ENCODE measurements at regions not wholly inside any gene's neighbourhood (a gene's known extent, or its start where the extent isn't known, plus 50 kb on each side); places are given as distances from the start of the nearest gene placed in this dataset.
"Not testable (repeated sequence)": the region's sequence is repeated elsewhere in the genome, so short reads cannot be mapped to it uniquely, and the experiment has no call there.

DNA sequence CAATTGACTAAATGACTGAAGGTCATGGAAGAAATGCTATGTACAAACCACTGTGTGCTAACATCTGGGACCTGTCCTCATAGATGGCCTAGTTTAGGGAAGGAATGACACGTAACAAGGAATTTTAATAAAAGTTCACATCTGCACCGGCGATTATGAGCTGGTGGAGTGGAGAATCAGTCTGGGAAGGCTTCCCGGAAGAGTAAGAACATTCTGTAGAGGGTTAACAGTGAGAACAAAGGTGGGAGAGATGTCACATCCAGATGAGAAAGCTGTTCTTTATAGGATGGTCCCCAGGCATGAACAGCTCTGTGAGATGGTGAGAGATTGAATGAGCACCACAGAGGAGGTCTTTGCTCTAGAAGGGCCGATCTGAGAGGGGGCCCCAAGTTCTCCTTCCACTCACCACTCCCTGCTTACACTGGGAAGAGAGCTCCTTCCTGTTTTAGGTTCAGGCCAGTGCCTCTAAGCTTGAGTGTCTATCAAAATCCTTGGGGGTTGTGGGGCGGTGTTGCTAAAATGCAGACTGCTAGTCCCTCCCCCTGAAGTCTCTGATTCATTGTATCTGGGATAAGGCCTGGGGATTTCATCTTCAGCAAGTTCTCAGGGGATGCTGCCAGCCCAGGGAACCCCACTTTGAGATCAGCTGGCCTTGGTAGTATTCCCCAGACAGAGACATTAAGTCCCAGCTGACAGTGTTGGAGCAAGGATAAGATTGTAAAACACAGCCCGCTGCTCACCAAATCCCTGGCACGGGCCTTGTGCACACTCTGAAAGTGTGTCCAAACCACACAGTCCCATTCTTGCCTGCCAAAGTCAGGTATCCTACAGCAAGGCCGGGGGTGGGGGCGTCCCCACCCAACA is 294.7 kb upstream of the MAF start:
- no peak for DNase-seq (ENCODE audit: low spot score)

DNA sequence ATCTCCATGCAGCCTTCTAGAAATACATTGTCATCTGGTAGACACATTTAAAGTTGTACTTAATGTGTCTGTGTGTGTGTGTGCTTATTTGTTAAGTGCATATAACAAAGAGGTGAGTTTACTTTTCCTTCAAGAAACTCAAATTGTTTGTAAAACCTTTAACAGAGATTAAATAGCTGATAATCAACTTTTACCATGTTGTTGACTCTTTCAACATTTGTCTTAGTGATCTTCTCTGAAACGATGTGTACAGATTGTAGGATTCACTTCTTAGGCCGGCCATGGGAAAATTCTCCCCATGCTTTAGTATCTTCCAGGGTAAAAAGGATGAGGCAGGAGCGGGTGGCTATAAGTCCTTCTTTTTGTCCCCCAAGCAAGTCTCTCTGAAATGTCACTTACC is 292.9 kb upstream of the MAF start:
- no peak for DNase-seq (ENCODE audit: low spot score)

DNA sequence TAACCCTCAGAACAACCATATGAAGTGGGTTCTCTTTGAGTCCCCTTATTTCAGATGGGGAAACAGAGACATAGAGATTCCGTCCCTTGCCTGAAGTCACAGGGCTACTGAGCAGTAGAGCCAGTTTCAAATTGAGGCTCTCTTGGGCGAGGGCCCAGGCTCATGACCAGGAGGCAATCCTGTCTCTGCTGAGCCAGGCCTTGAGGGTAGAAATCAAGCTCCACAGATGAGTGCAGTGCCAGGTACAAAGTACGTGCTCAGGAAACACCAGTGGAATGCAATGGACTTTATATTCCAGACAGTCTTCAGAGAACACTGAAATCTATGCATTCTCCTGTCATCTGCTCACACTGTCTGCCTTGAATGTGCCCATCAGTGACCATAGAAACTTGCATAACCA is 291.7 kb upstream of the MAF start:
- no peak for DNase-seq (ENCODE audit: low spot score)

DNA sequence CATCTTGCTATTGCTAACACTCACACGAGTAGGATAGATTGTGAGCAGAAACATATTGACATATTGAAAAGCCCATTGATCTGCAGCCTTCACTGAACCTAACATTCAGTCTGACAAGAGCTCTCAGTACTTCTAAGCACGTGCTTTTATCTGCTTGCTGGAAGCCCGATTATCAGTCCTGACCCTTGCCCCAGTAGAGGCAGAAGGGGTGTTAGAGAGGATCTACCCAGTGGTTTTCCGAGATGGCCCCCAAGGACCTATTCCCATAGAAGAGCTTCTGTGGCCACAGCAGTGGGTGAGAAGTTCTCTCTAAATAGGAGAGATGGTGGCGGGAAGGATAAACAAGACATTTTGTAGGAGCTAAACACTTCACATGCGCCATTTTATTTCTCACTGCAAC is 290.9 kb upstream of the MAF start:
- no peak for DNase-seq (ENCODE audit: low spot score)

DNA sequence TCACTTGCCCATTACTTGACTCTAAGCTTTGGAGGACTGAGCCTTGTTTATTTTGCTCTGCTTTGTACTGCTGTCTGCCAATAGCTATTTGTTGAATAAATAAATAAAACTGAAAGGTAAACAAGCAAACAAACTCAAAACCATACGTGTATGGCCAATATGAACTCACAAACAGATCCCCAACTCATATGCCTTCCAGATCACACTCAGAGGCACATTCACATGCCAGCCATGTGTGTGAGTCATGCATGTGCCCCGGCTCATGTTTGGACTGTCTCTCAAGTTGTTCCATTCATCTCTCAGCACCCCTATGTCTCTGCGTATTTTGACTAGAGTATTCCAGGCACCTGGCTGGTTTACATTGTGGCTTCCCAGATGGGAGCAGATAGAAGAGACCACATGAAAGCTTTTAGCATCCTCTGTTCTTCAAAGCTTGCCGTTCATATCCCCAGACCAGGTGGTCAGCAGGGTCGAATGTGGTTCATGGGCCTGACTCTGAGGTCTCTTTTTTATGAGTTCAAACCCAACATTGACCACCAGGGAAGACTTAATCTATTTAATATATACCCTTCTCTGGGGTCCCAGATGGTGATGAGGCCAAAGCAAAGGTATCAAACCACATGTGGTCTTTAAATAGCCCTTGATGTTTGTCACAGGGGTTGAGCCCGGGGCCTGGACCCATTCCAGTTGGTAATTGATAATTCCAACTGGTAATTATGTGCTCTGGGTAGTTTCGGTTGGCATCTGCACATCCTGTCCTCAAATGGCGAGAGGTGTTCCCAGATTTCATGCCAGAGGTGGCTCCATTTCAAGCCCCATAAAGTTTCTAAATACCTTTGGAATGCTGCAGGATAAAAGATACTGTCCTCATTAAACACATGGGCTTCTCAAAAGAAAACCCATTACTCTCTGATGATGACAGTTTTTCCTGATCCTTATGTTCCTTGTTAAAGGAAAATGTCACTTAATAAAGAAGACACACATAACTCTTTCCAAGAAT is 287.3 kb upstream of the MAF start:
- no peak for DNase-seq (ENCODE audit: low spot score)

DNA sequence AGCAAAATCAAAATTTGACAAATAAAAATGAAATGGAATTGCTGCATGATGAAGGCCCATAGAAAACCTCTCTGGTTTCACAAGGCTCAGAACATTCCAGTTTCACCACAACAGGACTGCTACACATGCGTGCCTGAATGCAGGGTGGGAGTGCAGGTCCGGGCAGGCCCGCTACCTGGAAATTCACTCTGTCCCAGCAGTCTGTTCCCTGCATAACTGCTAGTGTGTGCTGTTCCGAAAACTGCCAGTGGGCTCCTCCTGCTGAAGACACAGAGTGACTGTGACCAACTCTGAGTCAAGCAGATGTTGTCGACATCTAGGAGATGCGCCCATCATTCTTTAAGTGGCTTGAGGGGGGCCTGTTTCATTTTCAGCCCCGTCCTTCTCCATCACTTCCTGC is 284.8 kb upstream of the MAF start:
- no peak for DNase-seq (ENCODE audit: low spot score)

GRCh38 chr16:79883494-79883893 is 283.0 kb upstream of the MAF start:
- DNase-seq (ENCODE audit: low spot score), result no peak

DNA sequence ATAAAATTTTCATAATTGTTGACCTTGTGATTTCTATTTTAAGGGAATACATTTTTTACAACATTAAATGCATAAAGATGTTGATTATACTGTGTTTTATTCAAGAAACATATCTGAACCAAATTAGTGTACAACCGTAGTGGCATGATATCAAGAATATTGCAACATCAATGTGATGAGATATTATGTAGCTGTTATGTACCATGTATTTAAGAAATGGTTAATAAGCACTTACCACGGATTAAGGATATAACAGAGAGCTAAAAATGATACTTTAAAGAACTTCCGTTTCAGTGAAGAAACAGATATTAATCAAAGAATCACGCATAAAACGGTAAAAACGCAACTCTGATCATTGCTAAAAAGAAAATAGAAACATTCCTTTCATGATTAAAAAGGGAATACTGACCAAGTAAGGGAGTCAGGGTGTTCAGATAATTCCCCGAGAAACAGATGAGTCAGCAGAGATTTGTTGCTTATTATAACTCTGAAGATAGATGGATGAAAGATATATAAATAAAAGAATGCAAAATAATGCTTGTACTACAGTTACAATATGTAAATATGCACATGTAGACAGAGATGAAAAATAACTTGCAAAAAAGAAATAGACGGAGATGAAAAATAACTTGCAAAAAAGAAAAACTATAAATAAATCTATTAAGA is 281.9 kb upstream of the MAF start:
- no peak for DNase-seq (ENCODE audit: low spot score)

DNA sequence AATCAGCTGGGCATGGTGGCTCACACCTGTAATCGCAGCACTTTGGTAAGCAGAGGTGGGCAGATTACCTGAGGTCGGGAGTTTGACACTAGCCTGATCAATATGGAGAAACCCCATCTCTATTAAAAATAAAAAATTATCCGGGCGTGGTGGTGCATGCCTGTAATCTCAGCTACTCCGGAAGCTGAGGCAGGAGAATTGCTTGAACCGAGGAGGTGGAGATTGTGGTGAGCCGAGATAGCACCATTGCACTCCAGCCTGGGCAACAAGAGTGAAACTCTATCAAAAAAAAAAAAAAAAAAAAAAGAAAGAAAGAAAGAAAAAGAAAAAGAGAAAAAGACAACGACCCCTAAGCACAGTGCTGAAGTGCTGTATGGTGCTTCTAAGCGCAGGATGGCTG is 280.6 kb upstream of the MAF start:
- DNase-seq (ENCODE audit: low spot score), result not testable (repeated sequence)

GRCh38 chr16:79876332-79876730 is 275.8 kb upstream of the MAF start:
- DNase-seq (ENCODE audit: low spot score), result no peak

- peak; percentile 7 for DNase-seq (ENCODE audit: low spot score)
Measured at GRCh38 chr16:79874391-79874790, 273.9 kb upstream of the MAF start.

DNA sequence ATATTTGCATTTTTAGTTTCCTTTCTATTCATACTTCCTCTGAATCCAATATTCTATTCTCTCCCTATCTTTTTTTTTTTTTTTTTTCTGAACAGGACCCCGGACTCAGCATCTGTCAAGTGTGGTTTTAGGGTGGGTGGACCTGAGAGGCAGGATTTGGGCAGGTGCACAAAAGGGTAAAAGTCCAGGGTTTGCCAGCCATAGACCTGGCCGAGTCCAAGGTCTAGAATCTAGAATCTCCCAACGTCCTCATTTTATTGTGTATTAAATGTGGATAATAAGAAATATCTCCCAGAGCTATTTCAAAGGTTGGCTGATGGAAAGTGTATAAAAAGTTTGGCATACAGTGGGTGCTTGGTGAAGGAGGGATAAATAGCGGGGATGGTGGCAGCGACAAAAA is 273.3 kb upstream of the MAF start:
- no peak for DNase-seq (ENCODE audit: low spot score)

GRCh38 chr16:79871906-79872305 is 271.4 kb upstream of the MAF start:
- no peak for DNase-seq (ENCODE audit: low spot score)

GRCh38 chr16:79870016-79870886 is 269.7 kb upstream of the MAF start:
- no peak for DNase-seq (ENCODE audit: low spot score)

- DNase-seq (ENCODE audit: low spot score), result no peak
Measured at GRCh38 chr16:79869304-79870015, 268.9 kb upstream of the MAF start.

- no peak for DNase-seq (ENCODE audit: low spot score)
Measured at GRCh38 chr16:79868841-79869240, 268.3 kb upstream of the MAF start.

GRCh38 chr16:79867425-79867997 is 267.0 kb upstream of the MAF start:
- DNase-seq (ENCODE audit: low spot score), result no peak

GRCh38 chr16:79865918-79866317 is 265.4 kb upstream of the MAF start:
- no peak for DNase-seq (ENCODE audit: low spot score)

GRCh38 chr16:79864781-79865391 is 264.3 kb upstream of the MAF start:
- DNase-seq (ENCODE audit: low spot score), result no peak

Data from pons (tissue), 1 donor.